GM18907 (cell line): ENCODE measurements at regions not wholly inside any gene's neighbourhood (a gene's known extent, or its start where the extent isn't known, plus 50 kb on each side); places are given as distances from the start of the nearest gene placed in this dataset.
"Not testable (repeated sequence)": the region's sequence is repeated elsewhere in the genome, so short reads cannot be mapped to it uniquely, and the experiment has no call there.

Experiments
- ATAC-seq: cut with Tn5 transposase; IDR thresholded peaks from one replicate; pipeline ENCODE4 v1.9.1; 2021; ENCODE audit warnings: mild to moderate bottlenecking, moderate library complexity; ENCODE audit not compliant: unreplicated experiment

- no peak for ATAC-seq
Observed at GRCh38 chrX:39262641-39263040, 461.4 kb downstream of the MID1IP1 start.

- ATAC-seq, result no peak
Observed at GRCh38 chrX:39264023-39264422, 462.8 kb downstream of the MID1IP1 start.

- no peak for ATAC-seq
Observed at GRCh38 chrX:39267176-39267575, 465.9 kb downstream of the MID1IP1 start.

- ATAC-seq, result no peak
Observed at GRCh38 chrX:39268207-39268606, 466.9 kb downstream of the MID1IP1 start.

- no peak for ATAC-seq
Observed at GRCh38 chrX:39275500-39276068, 474.3 kb downstream of the MID1IP1 start.

- not testable (repeated sequence) for ATAC-seq
Observed at GRCh38 chrX:39277685-39278390, 476.6 kb downstream of the MID1IP1 start.

GRCh38 chrX:39283239-39283638 is 482.0 kb downstream of the MID1IP1 start:
- no peak for ATAC-seq

GRCh38 chrX:39288592-39288991 is 487.3 kb downstream of the MID1IP1 start:
- ATAC-seq, result no peak

- ATAC-seq, result no peak
Observed at GRCh38 chrX:39289827-39290226, 488.6 kb downstream of the MID1IP1 start.

- ATAC-seq, result no peak
Observed at GRCh38 chrX:39293203-39293602, 491.9 kb downstream of the MID1IP1 start.

GRCh38 chrX:39296472-39296871 is 495.2 kb downstream of the MID1IP1 start:
- no peak for ATAC-seq

GRCh38 chrX:39298821-39299220 is 497.6 kb downstream of the MID1IP1 start:
- no peak for ATAC-seq

- no peak for ATAC-seq
Observed at GRCh38 chrX:39299615-39300014, 498.4 kb downstream of the MID1IP1 start.

- ATAC-seq, result no peak
Observed at GRCh38 chrX:39301036-39301435, 499.8 kb downstream of the MID1IP1 start.

- no peak for ATAC-seq
Observed at GRCh38 chrX:39302838-39303237, 501.6 kb downstream of the MID1IP1 start.

- ATAC-seq, result no peak
Observed at GRCh38 chrX:39304746-39305145, 503.5 kb downstream of the MID1IP1 start.

- no peak for ATAC-seq
Observed at GRCh38 chrX:39307488-39307887, 506.2 kb downstream of the MID1IP1 start.

GRCh38 chrX:39308126-39308525 is 506.9 kb downstream of the MID1IP1 start:
- no peak for ATAC-seq

- no peak for ATAC-seq
Observed at GRCh38 chrX:39309018-39309635, 507.9 kb downstream of the MID1IP1 start.

GRCh38 chrX:39309721-39310152 is 508.5 kb downstream of the MID1IP1 start:
- no peak for ATAC-seq

GRCh38 chrX:39310891-39311290 is 509.6 kb downstream of the MID1IP1 start:
- ATAC-seq, result no peak

- no peak for ATAC-seq
Observed at GRCh38 chrX:39311646-39312045, 510.4 kb downstream of the MID1IP1 start.
